Sigmoid colon (tissue), 6 donors: ENCODE measurements at regions not wholly inside any gene's neighbourhood (a gene's known extent, or its start where the extent isn't known, plus 50 kb on each side); places are given as distances from the start of the nearest gene placed in this dataset.

Experiments used
- DNase-seq: peaks from one replicate; pipeline ENCODE4 v3.0.0-alpha.2; 2019
- H3K27ac ChIP-seq, 4 donors: fragments of 200-600 bp; sonication (generic); one replicate each; pipeline ENCODE4 v1.5.1; 2016 to 2019; ENCODE audit warnings: mild to moderate bottlenecking in 1 of 4
- H3K27me3 ChIP-seq, 3 donors: fragments of 200-600 bp; sonication (generic); one replicate each; pipeline ENCODE4 v1.5.1; 2019; ENCODE audit warnings: mild to moderate bottlenecking in 1 of 3
- H3K36me3 ChIP-seq, 4 donors: fragments of 200-600 bp; sonication (generic); one replicate each; pipeline ENCODE4 v1.5.1; 2016 to 2019
- H3K4me1 ChIP-seq, 4 donors: fragments of 200-600 bp; sonication (generic); one replicate each; pipeline ENCODE4 v1.5.1; 2017 to 2019
- H3K4me3 ChIP-seq, 4 donors: fragments of 200-600 bp; sonication (generic); one replicate each; pipeline ENCODE4 v1.5.1; 2017 to 2019; ENCODE audit warnings: mild to moderate bottlenecking in 2 of 4, moderate library complexity in 1 of 4
- H3K9me3 ChIP-seq, 4 donors: fragments of 200-600 bp in 3 of 4; sonication (generic) in 3 of 4; one replicate each; pipeline versions ENCODE4 v1.5.1 to v1.6.1; 2013 to 2019
- CTCF ChIP-seq, 4 experiments: fragments of 450-650 bp in 3 of 4; fragments of 200-600 bp in 1 of 4; IDR thresholded peaks; one replicate each; pipeline ENCODE4 v1.5.1; 2016 to 2019; ENCODE audit warnings: antibody characterized with exemption in 4 of 4, mild to moderate bottlenecking in 3 of 4, moderate library complexity in 2 of 4
- EP300 ChIP-seq, 4 donors: sonication (generic); formaldehyde crosslinking; IDR thresholded peaks; one replicate each; pipeline ENCODE4 v1.6.1; 2017; ENCODE audit warnings: antibody characterized with exemption in 4 of 4
- POLR2A ChIP-seq, 2 donors: fragments of 450-650 bp; IDR thresholded peaks; one replicate each; pipeline ENCODE4 v1.6.1; 2016; ENCODE audit warnings: antibody characterized with exemption in 2 of 2, mild to moderate bottlenecking in 2 of 2, moderate library complexity in 2 of 2
- POLR2AphosphoS5 ChIP-seq, 4 donors: sonication (generic); formaldehyde crosslinking; IDR thresholded peaks; one replicate each; pipeline ENCODE4 v1.6.1; 2017; ENCODE audit warnings: antibody characterized with exemption in 4 of 4
- WGBS, 2 donors: extraction: QIAGEN DNeasy Blood & Tissue Kit; methylation state at CpG; one replicate each; pipeline ENCODE4 v1.1.7; 2013; 5-methylcytosine and 5-hydroxymethylcytosine counted together
- intact Hi-C: fragments of 100-400 bp; cut with DNase I; formaldehyde crosslinking; loops from one replicate; pipeline ENCODE4 v1.15.1; 2023
- donor health status: healthy with polysubstance abuse.
- donor health status: healthy.

DNA sequence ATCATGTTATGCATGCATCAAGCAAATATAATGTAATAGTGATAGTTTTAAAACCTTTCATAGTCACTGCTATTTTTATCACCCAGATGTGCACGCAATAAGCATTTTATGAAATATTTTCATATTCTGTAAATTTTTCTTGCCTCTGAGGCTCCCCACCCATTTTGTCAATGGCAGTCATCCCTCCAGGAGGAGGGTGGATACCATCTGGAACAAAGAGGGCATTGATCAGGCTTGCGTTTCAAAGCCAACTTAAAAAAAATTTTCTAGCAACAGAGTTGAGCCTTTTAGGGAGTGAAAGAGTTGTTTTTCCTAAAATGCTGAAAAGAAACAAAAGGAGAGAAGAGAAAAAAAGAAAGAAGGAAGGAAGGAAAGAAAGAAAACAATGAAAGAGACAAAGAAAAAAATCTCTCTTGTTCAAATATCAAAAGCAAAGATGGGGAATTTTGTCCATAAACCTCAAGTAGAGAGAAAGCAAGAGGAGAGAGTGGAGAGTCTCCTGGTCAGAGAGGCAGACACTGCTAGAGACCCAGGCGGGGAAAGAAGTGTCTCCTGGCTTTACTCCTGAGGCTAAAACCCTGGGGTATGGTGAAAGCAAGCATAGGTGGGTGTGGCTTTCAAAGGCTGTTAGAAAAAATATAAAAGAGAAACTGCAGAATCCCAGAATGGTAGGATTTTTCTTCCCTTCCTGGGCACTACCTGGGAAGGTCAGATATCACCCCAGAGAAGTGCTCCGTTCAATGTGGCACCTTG is 63.6 kb upstream of the KLF12 start:
- H3K4me3 ChIP-seq: no peak overlapping the region
- DNase-seq: no peak
- intact Hi-C loops: no loop called here
- H3K36me3 ChIP-seq: no peaks in the 10 kb centered on the region
- no peaks in the 10 kb centered on the region for H3K9me3 ChIP-seq
- peaks cover 0 to 10% (median 0%) of the 10 kb centered on the region in 4 donors for H3K4me1 ChIP-seq
- WGBS, 2 donors: 44 to 82% methylated on average over 4 of the region's 4 CpGs
- TF ChIP-seq POLR2A (IDR thresholded peaks at IDR 0.05): no peak
- no peak for TF ChIP-seq EP300 (IDR thresholded peaks at IDR 0.05)
- no peak overlapping the region for H3K27ac ChIP-seq
- H3K27me3 ChIP-seq: no peaks in the 10 kb centered on the region

GRCh38 chr13:74194846-74195245 is 60.6 kb upstream of the KLF12 start:
- H3K9me3 ChIP-seq: no peaks in the 10 kb centered on the region
- H3K36me3 ChIP-seq: no peaks in the 10 kb centered on the region
- H3K4me1 ChIP-seq: no peaks in the 10 kb centered on the region
- WGBS, 2 donors: 82 to 94% methylated on average over 2 of the region's 2 CpGs
- TF ChIP-seq POLR2A (IDR thresholded peaks at IDR 0.05) (no peak), CTCF (IDR thresholded peaks at IDR 0.05) (no peak), POLR2AphosphoS5 (IDR thresholded peaks at IDR 0.05) (no peak), EP300 (IDR thresholded peaks at IDR 0.05) (no peak)
- no peaks in the 10 kb centered on the region for H3K27me3 ChIP-seq
- H3K27ac ChIP-seq: no peak overlapping the region
- DNase-seq: no peak
- intact Hi-C loops: no loop called here
- H3K4me3 ChIP-seq: no peak overlapping the region

DNA sequence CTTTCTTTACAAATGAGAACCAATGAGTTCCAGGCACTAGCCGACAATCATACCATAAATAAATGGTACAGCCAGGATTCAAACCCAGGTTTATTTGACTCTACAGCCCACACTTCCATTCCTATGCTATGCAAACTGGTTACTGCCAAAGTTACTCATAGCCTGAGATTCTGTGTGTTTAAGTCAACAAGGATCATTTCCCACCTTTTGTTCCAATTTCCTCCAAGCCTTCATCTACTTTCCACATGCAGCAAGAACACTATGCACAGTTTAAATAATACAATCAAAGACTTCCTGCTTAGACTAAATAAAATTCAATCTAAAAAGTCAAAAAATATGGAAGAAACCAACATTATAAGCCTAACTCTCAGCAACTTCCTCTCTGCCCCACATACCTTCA is 59.2 kb upstream of the KLF12 start:
- H3K9me3 ChIP-seq: no peaks in the 10 kb centered on the region
- H3K27ac ChIP-seq: no peak overlapping the region
- DNase-seq: no peak
- no peak for TF ChIP-seq POLR2AphosphoS5 (IDR thresholded peaks at IDR 0.05)
- TF ChIP-seq EP300 (IDR thresholded peaks at IDR 0.05): no peak
- TF ChIP-seq POLR2A (IDR thresholded peaks at IDR 0.05): no peak
- TF ChIP-seq CTCF (IDR thresholded peaks at IDR 0.05): no peak
- no peaks in the 10 kb centered on the region for H3K36me3 ChIP-seq
- WGBS, 2 donors: 93 to 95% methylated on average over 1 of the region's 1 CpG
- no peaks in the 10 kb centered on the region for H3K27me3 ChIP-seq
- intact Hi-C loops: no loop called here
- no peaks in the 10 kb centered on the region for H3K4me1 ChIP-seq
- H3K4me3 ChIP-seq: no peak overlapping the region

DNA sequence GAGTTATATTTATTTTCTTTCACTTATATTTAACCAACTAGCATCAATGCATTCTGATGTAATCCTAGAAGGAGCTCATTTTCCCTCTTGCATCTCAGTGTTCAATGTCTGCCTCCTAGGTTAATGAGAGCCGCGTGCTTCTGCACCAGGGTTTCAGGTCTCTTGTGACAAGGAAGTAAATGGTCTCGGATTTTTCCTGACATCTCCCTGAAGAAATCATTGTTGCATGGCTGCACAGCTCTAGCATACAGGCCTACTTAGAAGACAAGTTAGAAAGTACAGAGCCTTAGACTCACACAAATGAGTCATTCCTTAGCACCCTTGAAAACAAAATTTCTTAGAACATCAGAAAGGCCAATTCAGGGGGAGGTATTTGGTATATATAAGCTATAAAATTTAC is 57.2 kb upstream of the KLF12 start:
- no peak for DNase-seq
- TF ChIP-seq CTCF (IDR thresholded peaks at IDR 0.05) (no peak), POLR2AphosphoS5 (IDR thresholded peaks at IDR 0.05) (no peak), POLR2A (IDR thresholded peaks at IDR 0.05) (no peak), EP300 (IDR thresholded peaks at IDR 0.05) (no peak)
- Histone ChIP-seq H3K36me3 (no peaks in the 10 kb centered on the region), H3K4me1 (no peaks in the 10 kb centered on the region), H3K9me3 (no peaks in the 10 kb centered on the region), H3K27me3 (no peaks in the 10 kb centered on the region), H3K4me3 (no peak overlapping the region), H3K27ac (no peak overlapping the region)
- 77 to 80% methylated on average over 3 of the region's 3 CpGs for WGBS, 2 donors
- intact Hi-C loops: no loop called here

- H3K9me3 ChIP-seq: no peaks in the 10 kb centered on the region
- no peak for TF ChIP-seq POLR2AphosphoS5 (IDR thresholded peaks at IDR 0.05)
- no peak for TF ChIP-seq POLR2A (IDR thresholded peaks at IDR 0.05)
- TF ChIP-seq CTCF (IDR thresholded peaks at IDR 0.05): no peak
- TF ChIP-seq EP300 (IDR thresholded peaks at IDR 0.05): no peak
- WGBS, 2 donors: 14 to 18% methylated on average over 1 of the region's 1 CpG
These were observed 56.8 kb upstream of the KLF12 start for GRCh38 chr13:74190999-74191398.

More at GRCh38 chr13:74190999-74191398, 56.8 kb upstream of the KLF12 start:
- H3K4me3 ChIP-seq: no peak overlapping the region
- H3K27ac ChIP-seq: no peak overlapping the region
- DNase-seq: no peak
- no peaks in the 10 kb centered on the region for H3K4me1 ChIP-seq
- intact Hi-C loops: no loop called here
- no peaks in the 10 kb centered on the region for H3K27me3 ChIP-seq
- no peaks in the 10 kb centered on the region for H3K36me3 ChIP-seq
